NB4 (cell line): ENCODE measurements at regions not wholly inside any gene's neighbourhood (a gene's known extent, or its start where the extent isn't known, plus 50 kb on each side); places are given as distances from the start of the nearest gene placed in this dataset.

Source experiments
- DNase-seq: peaks from one replicate; pipeline ENCODE4 v3.0.0; 2010; ENCODE audit warnings: low read depth
- H3K4me3 ChIP-seq: one replicate; pipeline ENCODE4 v1.5.1; 2011; ENCODE audit warnings: mild to moderate bottlenecking, low read depth, low read length, moderate library complexity
- CTCF ChIP-seq: IDR thresholded peaks from one replicate; pipeline ENCODE4 v1.5.1; 2012; ENCODE audit warnings: low read depth, low read length
- MYC ChIP-seq: IDR thresholded peaks from 2 replicates; pipeline ENCODE4 v1.6.1; 2011; ENCODE audit warnings: low read depth, low read length
- POLR2A ChIP-seq: IDR thresholded peaks from 2 replicates; pipeline ENCODE4 v1.6.1; 2011; ENCODE audit warnings: mild to moderate bottlenecking; ENCODE audit not compliant: insufficient read length; ENCODE audit errors: extremely low read depth
- TF ChIP-seq, protein P1 (sequence below): IDR thresholded peaks from 2 replicates; pipeline ENCODE4 v1.6.1; 2011; ENCODE audit warnings: low read depth, low read length

GRCh38 chr15:96442076-96442475 is 111.6 kb downstream of the NR2F2 start:
- no peak for DNase-seq

DNA sequence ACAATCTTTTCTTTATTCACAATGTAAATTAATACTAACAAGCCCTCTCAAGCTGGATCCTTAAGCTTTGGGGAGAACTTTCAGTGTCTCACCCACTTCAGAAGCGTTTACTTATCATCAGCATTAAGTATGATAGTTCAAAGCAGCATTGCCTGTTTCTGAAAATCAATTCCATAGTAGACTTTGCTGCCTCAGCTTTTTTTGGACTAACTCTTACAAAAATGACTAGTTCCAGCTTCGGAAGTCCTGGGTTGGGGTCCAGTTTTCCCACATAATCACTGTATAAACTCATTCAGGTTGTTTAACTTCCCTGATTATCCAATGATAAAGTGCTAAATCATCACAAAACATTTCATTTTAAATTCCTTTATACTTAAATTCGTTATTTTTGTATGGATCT is 114.4 kb downstream of the NR2F2 start:
- H3K4me3 ChIP-seq = no peak overlapping the region
- TF ChIP-seq MYC = no peak
- TF ChIP-seq POLR2A = no peak
- TF ChIP-seq, protein P1, sequence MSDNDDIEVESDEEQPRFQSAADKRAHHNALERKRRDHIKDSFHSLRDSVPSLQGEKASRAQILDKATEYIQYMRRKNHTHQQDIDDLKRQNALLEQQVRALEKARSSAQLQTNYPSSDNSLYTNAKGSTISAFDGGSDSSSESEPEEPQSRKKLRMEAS = no peak
- no peak for TF ChIP-seq CTCF
- DNase-seq = no peak

More at GRCh38 chr15:96442076-96442475, 111.6 kb downstream of the NR2F2 start:
- TF ChIP-seq CTCF = no peak
- TF ChIP-seq POLR2A = no peak
- no peak for TF ChIP-seq MYC
- TF ChIP-seq, protein P1 = no peak
- H3K4me3 ChIP-seq = no peak overlapping the region

- H3K4me3 ChIP-seq = no peak overlapping the region
- TF ChIP-seq POLR2A = no peak
- TF ChIP-seq, protein P1 = no peak
- TF ChIP-seq MYC = no peak
- no peak for TF ChIP-seq CTCF
- DNase-seq = no peak
Observed at GRCh38 chr15:96448923-96449322, 118.4 kb downstream of the NR2F2 start.

- TF ChIP-seq, protein P1 = no peak
- TF ChIP-seq CTCF (no peak), MYC (no peak), POLR2A (no peak)
- no peak overlapping the region for H3K4me3 ChIP-seq
- DNase-seq = no peak
Observed at GRCh38 chr15:96457841-96458240, 127.3 kb downstream of the NR2F2 start.

DNA sequence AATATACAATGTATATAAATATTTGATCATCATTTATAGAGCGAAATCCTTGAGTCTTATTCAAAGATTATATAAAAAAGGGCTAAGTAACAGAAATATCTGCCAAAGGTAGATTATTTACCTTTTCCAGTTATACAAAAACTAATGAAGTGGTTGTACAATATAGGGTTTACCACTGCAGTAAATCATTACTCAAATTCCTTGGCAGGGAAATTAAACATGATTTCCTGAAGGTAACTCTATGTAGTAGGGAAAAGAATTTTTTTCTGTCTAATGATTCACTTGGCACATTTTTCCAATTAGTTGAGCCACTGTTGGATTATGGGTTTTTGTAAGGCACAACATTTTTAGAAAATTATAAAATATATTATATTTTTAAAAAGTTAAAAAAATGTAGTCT is 129.6 kb downstream of the NR2F2 start:
- DNase-seq = no peak
- TF ChIP-seq CTCF (no peak), POLR2A (no peak), MYC (no peak)
- TF ChIP-seq, protein P1 = no peak
- no peak overlapping the region for H3K4me3 ChIP-seq
